Coronary artery (tissue), 2 donors: ENCODE measurements at regions not wholly inside any gene's neighbourhood (a gene's known extent, or its start where the extent isn't known, plus 50 kb on each side); places are given as distances from the start of the nearest gene placed in this dataset.
"Not testable (repeated sequence)": the region's sequence is repeated elsewhere in the genome, so short reads cannot be mapped to it uniquely, and the experiment has no call there.

Source experiments
- DNase-seq: peaks from one replicate; pipeline ENCODE4 v3.0.0-alpha.2; 2017; ENCODE audit warnings: low spot score
- H3K27ac ChIP-seq, 2 donors: fragments of 200-600 bp; sonication (generic); one replicate each; pipeline ENCODE4 v1.5.1; 2016 to 2019
- H3K4me3 ChIP-seq: fragments of 200-600 bp; sonication (generic); 2 replicates; pipeline ENCODE4 v1.5.1; 2016; ENCODE audit warnings: mild to moderate bottlenecking, moderate library complexity
- TF ChIP-seq, protein P1 (sequence below): fragments of 200-600 bp; sonication (generic); IDR thresholded peaks from one replicate; pipeline ENCODE4 v1.5.1; 2019; ENCODE audit warnings: antibody characterized with exemption

- no peak overlapping the region for H3K4me3 ChIP-seq
- no peak overlapping the region for H3K27ac ChIP-seq
- DNase-seq = peak; percentile 62
- TF ChIP-seq, protein P1, sequence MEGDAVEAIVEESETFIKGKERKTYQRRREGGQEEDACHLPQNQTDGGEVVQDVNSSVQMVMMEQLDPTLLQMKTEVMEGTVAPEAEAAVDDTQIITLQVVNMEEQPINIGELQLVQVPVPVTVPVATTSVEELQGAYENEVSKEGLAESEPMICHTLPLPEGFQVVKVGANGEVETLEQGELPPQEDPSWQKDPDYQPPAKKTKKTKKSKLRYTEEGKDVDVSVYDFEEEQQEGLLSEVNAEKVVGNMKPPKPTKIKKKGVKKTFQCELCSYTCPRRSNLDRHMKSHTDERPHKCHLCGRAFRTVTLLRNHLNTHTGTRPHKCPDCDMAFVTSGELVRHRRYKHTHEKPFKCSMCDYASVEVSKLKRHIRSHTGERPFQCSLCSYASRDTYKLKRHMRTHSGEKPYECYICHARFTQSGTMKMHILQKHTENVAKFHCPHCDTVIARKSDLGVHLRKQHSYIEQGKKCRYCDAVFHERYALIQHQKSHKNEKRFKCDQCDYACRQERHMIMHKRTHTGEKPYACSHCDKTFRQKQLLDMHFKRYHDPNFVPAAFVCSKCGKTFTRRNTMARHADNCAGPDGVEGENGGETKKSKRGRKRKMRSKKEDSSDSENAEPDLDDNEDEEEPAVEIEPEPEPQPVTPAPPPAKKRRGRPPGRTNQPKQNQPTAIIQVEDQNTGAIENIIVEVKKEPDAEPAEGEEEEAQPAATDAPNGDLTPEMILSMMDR = no peak
These were observed 414.3 kb downstream of the TMEM121 start for GRCh38 chr14:105940534-105941225.

DNA sequence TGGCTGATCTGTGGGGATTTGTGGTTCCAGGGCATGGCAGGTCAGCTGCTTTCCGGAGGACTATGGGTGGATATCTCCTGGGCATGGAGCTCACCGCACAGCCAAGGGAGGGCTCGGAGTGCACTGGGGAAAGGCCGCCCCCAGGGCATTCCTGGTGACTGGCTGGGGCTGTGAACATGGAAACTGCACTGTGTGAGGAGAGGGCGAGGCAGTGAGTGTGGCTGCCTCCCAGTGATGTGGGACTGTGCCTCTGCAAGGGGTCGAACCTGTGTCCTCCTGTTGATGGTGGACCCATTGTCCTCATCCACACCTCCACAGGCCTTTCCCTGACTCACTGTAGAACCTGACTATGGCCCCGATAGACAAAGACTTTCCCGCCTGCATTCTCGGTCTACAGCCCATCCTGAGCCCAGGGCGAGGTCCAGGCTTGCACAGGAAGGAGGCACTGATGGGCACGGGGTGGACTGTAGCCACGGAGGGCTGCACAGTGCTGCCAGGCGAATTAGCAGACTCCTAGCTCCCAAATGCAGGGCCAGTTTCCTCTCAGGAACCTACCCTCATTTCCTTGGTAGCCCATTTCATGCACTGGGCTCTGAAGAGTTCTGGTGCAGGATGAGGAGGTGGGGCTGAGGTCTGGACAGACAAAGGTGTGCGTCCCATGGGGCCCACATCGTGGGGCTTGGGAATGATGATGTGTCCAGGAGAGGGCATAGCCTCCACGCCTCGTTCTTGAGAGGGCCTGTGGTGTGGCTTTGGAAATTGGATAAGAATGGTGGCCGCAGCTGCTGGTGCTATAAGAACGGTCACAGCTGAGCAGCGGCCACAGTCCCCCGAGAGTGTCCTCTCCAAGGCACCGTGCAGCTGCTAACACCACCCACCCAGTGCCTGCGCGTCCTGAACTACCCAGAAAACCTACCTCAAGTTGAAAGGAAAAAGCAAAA lies 415.1 kb downstream of the TMEM121 start:
- Histone ChIP-seq H3K27ac (no peak overlapping the region), H3K4me3 (no peak overlapping the region)
- DNase-seq = no peak
- TF ChIP-seq, protein P1 = no peak

DNA sequence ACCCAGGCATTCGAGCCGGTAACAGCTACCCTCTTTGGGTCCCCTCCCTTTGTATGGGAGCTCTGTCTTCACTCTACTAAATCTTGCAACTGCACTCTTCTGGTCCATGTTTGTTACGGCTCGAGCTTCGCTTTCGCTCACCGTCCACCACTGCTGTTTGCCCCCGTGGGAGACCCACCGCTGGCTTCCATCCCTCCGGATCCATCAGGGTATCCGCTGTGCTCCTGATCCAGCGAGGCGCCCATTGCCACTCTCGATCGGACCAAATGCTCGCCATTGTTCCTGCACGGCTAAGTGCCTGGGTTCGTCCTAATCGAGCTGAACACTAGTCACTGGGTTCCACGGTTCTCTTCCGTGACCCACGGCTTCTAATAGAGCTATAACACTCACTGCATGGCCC lies 416.3 kb downstream of the TMEM121 start:
- not testable (repeated sequence) for H3K4me3 ChIP-seq, H3K27ac ChIP-seq, DNase-seq

DNA sequence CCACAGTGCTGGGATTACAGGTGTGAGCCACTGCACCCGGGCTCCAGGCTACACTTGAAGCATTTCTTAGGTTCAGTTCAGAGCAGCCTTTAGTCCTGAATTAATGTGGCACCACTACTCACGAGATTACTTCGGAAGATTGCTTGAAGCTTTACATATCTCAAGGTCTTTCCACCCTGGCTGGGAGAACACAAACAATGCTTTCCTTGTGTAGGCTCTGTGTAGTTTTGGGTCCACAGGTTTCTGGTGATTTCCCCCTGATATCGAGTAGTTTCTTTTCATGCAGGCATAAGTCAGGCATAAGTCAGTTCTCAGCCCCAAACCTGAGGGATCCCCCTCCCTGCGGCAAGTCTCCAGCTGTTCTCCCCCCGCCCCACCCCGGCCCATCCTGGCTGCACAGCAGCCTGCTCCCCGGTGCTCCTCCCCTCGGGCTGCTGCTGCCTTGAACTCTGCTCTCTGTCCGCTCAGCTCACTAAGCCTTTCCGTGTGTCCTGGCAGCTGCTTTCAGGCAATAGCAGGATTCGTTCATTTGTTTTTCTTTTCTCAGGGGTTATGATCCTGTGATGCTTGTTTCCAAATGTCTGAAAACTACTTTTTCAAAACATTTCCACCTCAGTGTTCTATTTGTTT lies 417.7 kb downstream of the TMEM121 start:
- no peak for DNase-seq
- TF ChIP-seq, protein P1 = no peak
- H3K27ac ChIP-seq = no peak overlapping the region

GRCh38 chr14:105944632-105945610 lies 418.5 kb downstream of the TMEM121 start:
- Histone ChIP-seq H3K27ac (no peak overlapping the region), H3K4me3 (no peak overlapping the region)
- TF ChIP-seq, protein P1 = peak; percentile 66
- no peak for DNase-seq

More for the DNA sequence above, 417.7 kb downstream of the TMEM121 start:
- H3K4me3 ChIP-seq = no peak overlapping the region

DNA sequence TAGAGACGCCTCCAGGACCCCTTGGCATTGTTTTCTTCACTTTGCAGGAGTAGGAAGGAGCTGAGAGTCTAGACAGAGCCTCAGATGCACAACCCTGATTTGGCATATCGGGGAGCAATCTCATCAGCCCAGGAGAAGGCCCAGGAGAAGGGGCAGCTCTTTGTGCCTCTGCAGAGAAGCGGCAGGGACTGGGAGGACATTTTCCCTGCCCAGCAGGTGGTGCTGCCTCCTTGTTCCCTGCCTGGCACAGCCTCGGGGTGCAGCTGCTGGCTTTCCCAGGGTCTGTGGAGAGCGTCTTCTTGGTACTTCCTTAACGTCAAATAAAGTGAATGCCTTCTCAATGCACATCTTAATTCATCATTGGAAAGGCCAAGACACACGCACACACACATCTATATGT lies 419.5 kb downstream of the TMEM121 start:
- DNase-seq = no peak
- TF ChIP-seq, protein P1 = no peak

More for the DNA sequence above, 419.5 kb downstream of the TMEM121 start:
- Histone ChIP-seq H3K4me3 (no peak overlapping the region), H3K27ac (no peak overlapping the region)
